T-helper 2 cell treated with Interferon-gamma antibody and Interleukin-4, amounts not matched to agents 100 ng/mL and 5 ng/mL, for 36 hours (primary cell): ENCODE measurements at regions not wholly inside any gene's neighbourhood (a gene's known extent, or its start where the extent isn't known, plus 50 kb on each side); places are given as distances from the start of the nearest gene placed in this dataset.

Experiments
- intact Hi-C: fragments of 100-400 bp; cut with micrococcal nuclease; formaldehyde crosslinking; loops from one replicate; pipeline ENCODE4 v1.15.1; 2023

GRCh38 chr9:73549991-73550390 is 398.3 kb downstream of the ANXA1 start:
- intact Hi-C loops = no loop called here

DNA sequence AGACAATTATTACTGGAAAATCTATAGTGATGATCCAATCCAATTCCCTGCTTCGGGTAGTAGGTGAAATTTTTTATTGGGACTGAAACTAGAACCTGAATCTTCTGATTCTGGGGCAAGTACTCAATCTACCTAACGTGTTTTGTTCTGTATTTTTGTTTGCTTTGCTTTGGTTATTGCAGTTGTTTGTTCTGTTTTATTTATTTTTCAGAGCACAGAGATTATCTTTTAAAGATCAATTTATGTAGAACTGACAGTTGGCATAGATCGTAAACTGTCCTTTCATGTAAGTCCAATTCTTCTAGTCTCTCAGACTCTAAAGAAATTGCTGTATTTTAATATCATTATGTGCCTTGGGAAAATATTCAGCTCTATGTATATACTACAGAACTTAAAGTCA is 401.6 kb downstream of the ANXA1 start:
- intact Hi-C loops = no loop called here

GRCh38 chr9:73558471-73558870 is 406.8 kb downstream of the ANXA1 start:
- intact Hi-C loops = no loop called here

- intact Hi-C loops = no loop called here
Observed at GRCh38 chr9:73565026-73565425, 413.4 kb downstream of the ANXA1 start.

DNA sequence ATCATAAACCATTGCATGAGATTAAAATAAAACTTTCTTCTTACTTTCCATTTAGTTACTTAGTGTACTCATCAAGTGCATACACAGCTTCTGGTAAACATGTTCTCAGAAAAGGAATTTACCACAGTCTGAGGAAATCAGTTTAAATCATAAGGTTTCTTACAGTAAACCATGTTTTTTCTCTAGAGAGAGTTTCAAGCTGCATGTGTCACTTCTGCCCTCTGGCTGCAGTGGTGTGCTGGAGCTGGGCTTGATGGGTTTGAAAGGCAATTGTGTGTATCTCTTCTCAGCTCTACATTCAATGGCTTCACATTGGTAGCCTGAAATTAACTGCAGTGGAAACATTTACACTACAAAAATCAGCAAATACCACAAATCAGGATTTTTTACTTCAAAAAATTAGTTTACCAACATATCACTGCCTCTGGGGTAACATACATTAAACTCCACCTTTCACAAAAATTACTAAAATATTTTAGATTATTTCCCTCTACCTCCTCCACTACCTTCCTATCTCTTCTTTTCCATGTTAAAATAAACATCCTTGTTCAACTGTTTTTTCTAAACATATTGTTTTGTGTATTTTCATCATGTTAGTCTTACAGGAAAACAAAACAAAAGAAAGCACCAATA is 414.3 kb downstream of the ANXA1 start:
- intact Hi-C loops = no loop called here

- intact Hi-C loops = no loop called here
Observed at GRCh38 chr9:73566627-73567026, 415.0 kb downstream of the ANXA1 start.

- intact Hi-C loops = no loop called here
Observed at GRCh38 chr9:73573235-73573634, 421.6 kb downstream of the ANXA1 start.

DNA sequence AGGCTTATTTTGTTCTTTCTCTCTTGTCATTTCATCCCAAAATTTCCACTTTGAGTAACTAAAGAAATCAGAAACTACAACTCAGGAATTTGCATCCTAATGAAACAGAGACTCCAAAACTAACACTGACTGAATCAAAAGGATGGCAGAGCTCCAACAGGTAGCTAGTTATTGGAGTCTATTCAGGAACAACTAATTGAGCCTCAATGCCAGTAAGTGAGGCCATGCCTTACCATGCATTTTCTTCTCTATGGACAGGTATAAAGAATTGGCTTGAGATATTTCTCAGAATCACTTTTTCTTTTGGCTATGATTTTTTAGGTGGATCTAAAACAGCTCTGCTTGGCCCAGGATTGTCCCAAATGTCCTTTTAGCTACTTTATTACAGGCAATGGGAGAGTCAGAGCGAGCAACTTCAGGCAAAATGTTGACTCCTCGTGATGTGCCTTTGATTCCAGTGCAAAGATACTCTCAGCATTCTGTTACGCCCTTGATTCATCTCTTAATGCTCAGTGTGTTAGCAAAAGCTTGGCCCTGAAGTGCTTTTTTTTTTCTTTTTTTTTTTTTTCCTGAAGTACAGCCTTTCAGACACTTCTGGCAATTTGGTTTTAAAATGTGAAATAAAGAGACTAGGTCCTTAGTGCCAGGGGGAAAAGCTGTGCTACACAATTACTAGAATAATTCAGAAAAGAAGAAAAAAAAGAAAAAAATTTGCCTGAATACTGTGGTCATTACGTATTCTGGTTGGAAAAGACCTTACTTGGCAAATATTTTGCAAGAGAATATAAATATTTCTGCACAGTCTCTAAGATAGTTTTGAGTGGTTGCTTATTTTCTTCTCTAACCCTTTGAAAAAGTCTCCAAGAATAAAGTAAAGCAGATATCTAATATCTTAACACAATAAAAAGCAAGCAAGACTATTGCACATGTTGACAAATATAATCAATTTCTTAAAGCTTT is 423.7 kb downstream of the ANXA1 start:
- intact Hi-C loops = no loop called here

GRCh38 chr9:73577848-73578247 is 426.2 kb downstream of the ANXA1 start:
- intact Hi-C loops = no loop called here

- intact Hi-C loops = no loop called here
Observed at GRCh38 chr9:73579823-73580222, 428.2 kb downstream of the ANXA1 start.

DNA sequence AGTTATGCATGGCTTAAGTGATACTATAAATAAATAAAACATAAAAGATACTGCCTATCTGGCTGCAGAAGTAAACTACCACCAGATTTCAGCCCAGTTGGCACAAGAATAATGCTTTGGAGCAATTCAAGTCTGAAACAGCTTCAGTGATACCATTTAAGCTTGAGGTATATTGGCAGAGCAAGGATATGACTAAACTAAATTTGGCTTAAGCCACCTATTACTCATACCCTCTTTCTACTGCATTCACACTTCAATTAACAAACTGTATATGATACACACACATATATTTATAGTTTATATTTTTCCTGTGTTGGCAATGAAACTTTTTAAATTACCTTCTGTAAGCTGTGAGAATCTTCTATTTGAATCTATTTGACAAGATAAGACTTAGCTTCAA is 431.9 kb downstream of the ANXA1 start:
- intact Hi-C loops = no loop called here

GRCh38 chr9:73595036-73595545 is 443.4 kb downstream of the ANXA1 start:
- intact Hi-C loops = no loop called here

GRCh38 chr9:73596321-73596720 is 444.7 kb downstream of the ANXA1 start:
- intact Hi-C loops = no loop called here

- intact Hi-C loops = no loop called here
Observed at GRCh38 chr9:73597039-73597438, 445.4 kb downstream of the ANXA1 start.

DNA sequence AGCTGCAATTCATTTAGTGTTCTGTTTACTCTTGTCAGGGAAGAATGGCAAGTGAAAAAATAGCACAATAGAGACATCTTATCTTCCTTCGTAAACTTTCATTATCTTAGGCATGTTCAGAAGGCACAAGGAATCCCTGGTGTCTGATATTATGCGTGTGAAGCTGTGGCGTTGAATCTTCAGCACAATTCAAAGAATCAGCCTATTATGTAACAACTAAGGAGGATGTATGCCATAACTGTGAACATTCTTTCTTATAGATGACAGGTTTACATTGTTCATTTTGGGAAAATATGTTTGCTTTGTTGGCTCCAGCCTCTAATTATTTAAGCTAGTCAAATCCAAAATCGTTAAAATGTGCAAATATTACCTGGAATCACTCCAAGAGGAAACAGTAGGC is 446.1 kb downstream of the ANXA1 start:
- intact Hi-C loops = no loop called here

- intact Hi-C loops = no loop called here
Observed at GRCh38 chr9:73609381-73609780, 457.7 kb downstream of the ANXA1 start.

GRCh38 chr9:73611032-73611431 is 459.4 kb downstream of the ANXA1 start:
- intact Hi-C loops = no loop called here

DNA sequence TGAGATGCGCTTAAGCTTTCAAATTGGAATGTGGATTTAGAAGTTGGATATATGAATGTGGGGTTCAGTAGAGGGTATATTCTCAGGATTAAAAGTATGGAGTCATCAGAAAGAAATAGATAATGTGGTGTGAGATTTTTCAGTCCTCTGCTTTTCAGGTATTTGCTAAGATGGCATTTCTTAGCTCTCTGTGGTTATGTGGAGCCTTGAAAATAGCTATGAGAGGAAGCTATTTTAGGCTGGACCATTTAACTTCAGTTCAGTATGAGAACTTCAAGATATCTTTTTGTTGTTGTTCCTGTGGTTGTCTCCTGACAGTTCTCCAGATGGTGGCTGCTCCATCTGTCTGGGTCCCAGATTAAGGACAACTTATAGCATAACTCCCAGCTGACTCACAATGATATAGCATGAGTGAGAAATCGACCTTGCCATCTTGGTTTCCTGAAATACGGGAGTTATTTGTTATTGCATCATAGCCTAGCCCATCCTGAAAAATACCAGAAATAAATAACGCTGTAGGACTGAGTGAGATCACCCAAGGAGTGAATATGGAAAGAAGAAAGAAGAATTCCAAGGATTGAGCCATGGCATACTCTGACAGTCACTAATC is 461.5 kb downstream of the ANXA1 start:
- intact Hi-C loops = no loop called here

DNA sequence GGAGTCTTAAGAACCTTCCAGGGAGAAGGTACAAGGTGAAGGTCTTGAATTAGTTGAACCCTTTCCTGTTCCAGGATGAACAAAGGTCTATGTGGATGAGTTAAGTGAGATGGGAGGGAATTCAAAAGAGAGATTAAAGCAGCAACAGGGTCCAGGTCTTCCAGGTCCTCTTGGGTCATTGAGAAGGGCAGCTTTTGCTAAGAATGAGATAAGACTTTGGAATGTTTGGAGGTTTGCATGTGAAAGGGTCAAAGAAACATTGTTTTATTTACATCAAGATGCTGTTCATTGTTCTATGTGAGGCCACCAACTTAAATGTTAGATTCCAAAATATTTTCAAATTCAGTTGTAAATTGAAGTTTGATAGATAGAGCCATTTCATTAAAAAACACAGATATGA is 463.9 kb downstream of the ANXA1 start:
- intact Hi-C loops = no loop called here

GRCh38 chr9:73617586-73617985 is 465.9 kb downstream of the ANXA1 start:
- intact Hi-C loops = no loop called here

GRCh38 chr9:73640971-73641370 is 489.3 kb downstream of the ANXA1 start:
- intact Hi-C loops = no loop called here

DNA sequence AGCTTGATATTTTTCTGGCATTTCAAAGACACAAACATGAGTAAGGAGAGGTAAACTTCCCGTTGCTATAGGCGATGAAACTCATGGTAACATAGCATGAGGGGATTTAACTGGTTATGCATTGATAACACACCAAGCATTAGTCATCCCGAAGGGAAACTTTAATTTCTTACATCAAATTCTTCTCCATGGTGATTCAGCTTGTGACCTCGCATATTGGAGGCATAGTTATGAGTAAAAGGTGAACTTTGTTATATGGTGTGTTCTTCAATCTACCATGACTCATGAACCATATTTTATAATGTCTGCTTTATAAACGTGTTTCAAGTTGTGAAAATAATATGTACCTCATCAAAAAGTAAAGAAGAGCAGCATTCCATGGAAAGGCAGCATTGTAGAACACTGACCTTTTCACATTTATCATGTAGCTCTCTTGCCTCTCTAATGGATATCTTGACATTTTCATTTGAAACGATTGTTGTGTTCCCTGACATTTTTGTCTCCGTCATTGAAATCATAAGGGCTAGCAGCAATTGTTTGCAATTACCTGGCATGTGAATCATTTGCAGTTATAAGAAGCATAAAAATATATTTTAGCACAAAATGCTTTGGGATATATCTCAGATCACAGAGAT is 491.8 kb downstream of the ANXA1 start:
- intact Hi-C loops = no loop called here
